Panc1 (cell line): ENCODE measurements at regions not wholly inside any gene's neighbourhood (a gene's known extent, or its start where the extent isn't known, plus 50 kb on each side); places are given as distances from the start of the nearest gene placed in this dataset.

ENCODE experiments used
- ATAC-seq: fragments of 200-7000 bp; cut with Tn5 transposase; 2 replicates; pipeline ENCODE4 v1.9.1; 2020; ENCODE audit warnings: mild to moderate bottlenecking, moderate library complexity
- BruUV-seq: library from RNA; stranded (reverse); fragments of 400-500 nt; replicated peaks from 2 replicates; lab custom pipeline; 2021; lab: Mats Ljungman, UMichigan
- CTCF ChIA-PET: fragments of 300-600 bp; sonication (Branson Sonifier 250); formaldehyde crosslinking; loops from one replicate; lab custom pipeline; 2022; ENCODE audit warnings: antibody characterized with exemption; lab: Charles Lee
- POLR2A ChIA-PET: fragments of 300-600 bp; sonication (Branson Sonifier 250); formaldehyde crosslinking; loops from one replicate; lab custom pipeline; 2022; ENCODE audit warnings: antibody characterized with exemption; lab: Charles Lee
- DNase-seq: peaks from one replicate; pipeline ENCODE4 v3.0.0-alpha.2; 2010; ENCODE audit warnings: low read depth, low spot score
- H3K27ac ChIP-seq: 2 replicates; pipeline ENCODE4 v1.5.1; 2011; ENCODE audit warnings: mild to moderate bottlenecking, low read length, inconsistent platforms
- H3K27me3 ChIP-seq: fragments of 200-500 bp; sonication (Bioruptor generic); 2 replicates; pipeline ENCODE4 v1.6.0; 2014; ENCODE audit warnings: low read length, inconsistent platforms; ENCODE audit not compliant: control insufficient read depth, insufficient read depth
- H3K36me3 ChIP-seq: fragments of 200-500 bp; sonication (Bioruptor generic); 2 replicates; pipeline ENCODE4 v1.5.1; 2014; ENCODE audit warnings: inconsistent platforms, mild to moderate bottlenecking, low read length, moderate library complexity; ENCODE audit not compliant: control insufficient read depth, insufficient read depth
- H3K4me1 ChIP-seq: 2 replicates; pipeline ENCODE4 v1.5.1; 2011; ENCODE audit warnings: inconsistent platforms, mild to moderate bottlenecking, low read length, moderate library complexity; ENCODE audit not compliant: control insufficient read depth, insufficient read depth
- H3K4me3 ChIP-seq, 2 experiments: 2 replicates each; pipeline ENCODE4 v1.5.1; 2011 to 2012; ENCODE audit warnings: low read depth in 2 of 2, low read length in 2 of 2, mild to moderate bottlenecking in 2 of 2, inconsistent platforms in 1 of 2, moderate library complexity in 1 of 2
- H3K9me3 ChIP-seq: fragments of 200-500 bp; sonication (Bioruptor generic); 2 replicates; pipeline ENCODE4 v1.5.1; 2014; ENCODE audit warnings: low read depth, mild to moderate bottlenecking, inconsistent platforms, low read length, moderate library complexity; ENCODE audit not compliant: control insufficient read depth, insufficient read depth
- POLR2AphosphoS5 ChIP-seq: IDR thresholded peaks from 2 replicates; pipeline ENCODE4 v1.6.1; 2012; ENCODE audit warnings: mild to moderate bottlenecking, low read depth, low read length, moderate library complexity
- SIN3A ChIP-seq: IDR thresholded peaks from 2 replicates; pipeline ENCODE4 v1.6.1; 2012; ENCODE audit warnings: low read depth, mild to moderate bottlenecking, low read length, moderate library complexity, borderline replicate concordance; ENCODE audit not compliant: insufficient read depth
- TCF7L2 ChIP-seq: IDR thresholded peaks from 2 replicates; pipeline ENCODE4 v1.6.1; 2011; ENCODE audit warnings: mild to moderate bottlenecking, low read depth, low read length, inconsistent platforms
- in situ Hi-C: cut with HindIII; loops from 2 replicates; pipeline ENCODE4 v1.10.0; 2016; ENCODE audit warnings: low sequenced_read_pairs, low pct_unique_long_range_greater_than_20kb
- intact Hi-C: fragments of 100-400 bp; cut with micrococcal nuclease; formaldehyde crosslinking; loops from one replicate; pipeline ENCODE4 v1.10.0; 2022; ENCODE audit not compliant: unreplicated experiment
- TF ChIP-seq, protein P1 (sequence below), 2 experiments: IDR thresholded peaks; 2 replicates each; pipeline ENCODE4 v1.6.1; 2011 to 2012; ENCODE audit warnings: low read depth in 2 of 2, control low read depth in 1 of 2, low read length in 1 of 2, mild to moderate bottlenecking in 1 of 2, moderate library complexity in 1 of 2; ENCODE audit not compliant: insufficient read depth in 1 of 2
- TF ChIP-seq, protein P2 (sequence below): fragments of 450-650 bp; IDR thresholded peaks from 2 replicates; pipeline ENCODE4 v1.5.1; 2017; ENCODE audit warnings: mild to moderate bottlenecking

DNA sequence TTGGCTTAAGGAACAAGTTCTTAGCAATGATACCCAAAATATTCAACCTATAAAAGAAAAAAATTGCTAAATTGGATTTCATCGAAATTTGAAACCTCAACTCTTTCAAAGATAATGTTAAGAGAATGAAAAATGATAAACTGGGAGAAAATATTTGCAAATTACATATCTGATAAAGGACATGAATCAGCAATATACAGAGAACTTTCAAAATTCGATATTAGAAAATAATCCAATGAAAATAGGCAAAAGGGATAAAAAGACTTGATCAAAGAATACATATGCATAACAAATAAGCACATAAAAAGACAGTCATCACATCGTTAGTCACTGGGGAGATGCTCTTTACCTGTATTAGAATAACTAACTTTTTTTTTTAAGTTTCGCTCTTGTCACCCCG lies 73.0 kb upstream of the NEO1 start:
- Histone ChIP-seq H3K27me3 (0 out of 2 replicates have a peak, but pooled peaks cover 5% of the 10 kb centered on the region), H3K27ac (no peak overlapping the region), H3K4me1 (no peaks in the 10 kb centered on the region), H3K4me3 (no peak overlapping the region), H3K9me3 (no peaks in the 10 kb centered on the region), H3K36me3 (no peaks in the 10 kb centered on the region)
- ChIA-PET POLR2A (no interaction called here), CTCF (no interaction called here)
- intact Hi-C loops = no loop called here
- TF ChIP-seq SIN3A (no peak), POLR2AphosphoS5 (no peak), TCF7L2 (no peak)
- TF ChIP-seq, protein P1, sequence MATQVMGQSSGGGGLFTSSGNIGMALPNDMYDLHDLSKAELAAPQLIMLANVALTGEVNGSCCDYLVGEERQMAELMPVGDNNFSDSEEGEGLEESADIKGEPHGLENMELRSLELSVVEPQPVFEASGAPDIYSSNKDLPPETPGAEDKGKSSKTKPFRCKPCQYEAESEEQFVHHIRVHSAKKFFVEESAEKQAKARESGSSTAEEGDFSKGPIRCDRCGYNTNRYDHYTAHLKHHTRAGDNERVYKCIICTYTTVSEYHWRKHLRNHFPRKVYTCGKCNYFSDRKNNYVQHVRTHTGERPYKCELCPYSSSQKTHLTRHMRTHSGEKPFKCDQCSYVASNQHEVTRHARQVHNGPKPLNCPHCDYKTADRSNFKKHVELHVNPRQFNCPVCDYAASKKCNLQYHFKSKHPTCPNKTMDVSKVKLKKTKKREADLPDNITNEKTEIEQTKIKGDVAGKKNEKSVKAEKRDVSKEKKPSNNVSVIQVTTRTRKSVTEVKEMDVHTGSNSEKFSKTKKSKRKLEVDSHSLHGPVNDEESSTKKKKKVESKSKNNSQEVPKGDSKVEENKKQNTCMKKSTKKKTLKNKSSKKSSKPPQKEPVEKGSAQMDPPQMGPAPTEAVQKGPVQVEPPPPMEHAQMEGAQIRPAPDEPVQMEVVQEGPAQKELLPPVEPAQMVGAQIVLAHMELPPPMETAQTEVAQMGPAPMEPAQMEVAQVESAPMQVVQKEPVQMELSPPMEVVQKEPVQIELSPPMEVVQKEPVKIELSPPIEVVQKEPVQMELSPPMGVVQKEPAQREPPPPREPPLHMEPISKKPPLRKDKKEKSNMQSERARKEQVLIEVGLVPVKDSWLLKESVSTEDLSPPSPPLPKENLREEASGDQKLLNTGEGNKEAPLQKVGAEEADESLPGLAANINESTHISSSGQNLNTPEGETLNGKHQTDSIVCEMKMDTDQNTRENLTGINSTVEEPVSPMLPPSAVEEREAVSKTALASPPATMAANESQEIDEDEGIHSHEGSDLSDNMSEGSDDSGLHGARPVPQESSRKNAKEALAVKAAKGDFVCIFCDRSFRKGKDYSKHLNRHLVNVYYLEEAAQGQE (IDR thresholded peaks at IDR 0.05; ENCODE audit: insufficient read depth in 1 of 2, low read depth in 2 of 2, low read length in 1 of 2) = no peak
- TF ChIP-seq, protein P2, sequence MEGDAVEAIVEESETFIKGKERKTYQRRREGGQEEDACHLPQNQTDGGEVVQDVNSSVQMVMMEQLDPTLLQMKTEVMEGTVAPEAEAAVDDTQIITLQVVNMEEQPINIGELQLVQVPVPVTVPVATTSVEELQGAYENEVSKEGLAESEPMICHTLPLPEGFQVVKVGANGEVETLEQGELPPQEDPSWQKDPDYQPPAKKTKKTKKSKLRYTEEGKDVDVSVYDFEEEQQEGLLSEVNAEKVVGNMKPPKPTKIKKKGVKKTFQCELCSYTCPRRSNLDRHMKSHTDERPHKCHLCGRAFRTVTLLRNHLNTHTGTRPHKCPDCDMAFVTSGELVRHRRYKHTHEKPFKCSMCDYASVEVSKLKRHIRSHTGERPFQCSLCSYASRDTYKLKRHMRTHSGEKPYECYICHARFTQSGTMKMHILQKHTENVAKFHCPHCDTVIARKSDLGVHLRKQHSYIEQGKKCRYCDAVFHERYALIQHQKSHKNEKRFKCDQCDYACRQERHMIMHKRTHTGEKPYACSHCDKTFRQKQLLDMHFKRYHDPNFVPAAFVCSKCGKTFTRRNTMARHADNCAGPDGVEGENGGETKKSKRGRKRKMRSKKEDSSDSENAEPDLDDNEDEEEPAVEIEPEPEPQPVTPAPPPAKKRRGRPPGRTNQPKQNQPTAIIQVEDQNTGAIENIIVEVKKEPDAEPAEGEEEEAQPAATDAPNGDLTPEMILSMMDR = no peak
- no peak for DNase-seq
- ATAC-seq = no peak
- in situ Hi-C loops = no loop called here
- BruUV-seq = no TSS peak

DNA sequence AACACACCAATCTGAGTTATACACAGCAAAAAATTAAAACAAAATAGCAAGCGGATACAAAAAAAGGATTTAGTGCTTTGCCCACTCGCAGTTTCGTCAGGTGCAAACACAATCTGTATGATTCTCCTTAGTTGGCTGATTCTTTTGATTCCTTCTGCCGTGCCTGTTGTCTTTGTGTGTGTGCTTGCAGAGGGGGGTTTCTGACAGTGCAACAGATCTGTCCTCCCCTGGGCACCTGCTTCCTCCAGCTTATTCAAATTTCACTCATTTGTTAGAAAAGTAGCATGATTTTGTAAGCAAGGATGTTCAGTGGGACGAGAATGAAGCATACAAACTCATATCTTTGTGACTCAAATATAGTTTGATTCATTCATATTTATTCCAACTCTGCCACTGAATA lies 74.0 kb upstream of the NEO1 start:
- ATAC-seq (no peak), DNase-seq (no peak)
- intact Hi-C loops (no loop called here), in situ Hi-C loops (no loop called here)
- H3K9me3 ChIP-seq = no peaks in the 10 kb centered on the region
- POLR2A ChIA-PET = interaction anchor here (0.5 kb wide), 1 partner anchor 18 kb away, joined by 4 read pairs; no protein-coding TSS in a partner anchor
- TF ChIP-seq POLR2AphosphoS5 (no peak), SIN3A (no peak), TCF7L2 (no peak)
- TF ChIP-seq, protein P2 = no peak
- TF ChIP-seq, protein P1 (IDR thresholded peaks at IDR 0.05; ENCODE audit: insufficient read depth in 1 of 2, low read depth in 2 of 2, low read length in 1 of 2) = no peak
- H3K27me3 ChIP-seq = 0 out of 2 replicates have a peak, but pooled peaks cover 5% of the 10 kb centered on the region
- H3K4me3 ChIP-seq = no peak overlapping the region
- H3K36me3 ChIP-seq = no peaks in the 10 kb centered on the region
- BruUV-seq = no TSS peak
- H3K4me1 ChIP-seq = no peaks in the 10 kb centered on the region
- no peak overlapping the region for H3K27ac ChIP-seq
- CTCF ChIA-PET = no interaction called here
